Upper lobe of left lung (tissue), 4 donors: ENCODE measurements at regions not wholly inside any gene's neighbourhood (a gene's known extent, or its start where the extent isn't known, plus 50 kb on each side); places are given as distances from the start of the nearest gene placed in this dataset.

ENCODE experiments used
- CTCF ChIP-seq, 6 experiments: fragments of 450-650 bp in 4 of 6; fragments of 200-600 bp in 2 of 6; sonication (generic) in 2 of 6; IDR thresholded peaks; one replicate each; pipeline ENCODE4 v1.5.1; 2016 to 2019; ENCODE audit warnings: antibody characterized with exemption in 6 of 6
- EP300 ChIP-seq, 4 donors: sonication (generic); formaldehyde crosslinking; IDR thresholded peaks; one replicate each; pipeline ENCODE4 v1.5.1; 2017; ENCODE audit warnings: antibody characterized with exemption in 4 of 4, control low read depth in 2 of 4
- POLR2A ChIP-seq, 4 donors: fragments of 450-650 bp; IDR thresholded peaks; one replicate each; pipeline ENCODE4 v1.5.1; 2016 to 2017; ENCODE audit warnings: antibody characterized with exemption in 4 of 4, mild to moderate bottlenecking in 2 of 4
- POLR2AphosphoS5 ChIP-seq, 2 donors: sonication (generic); formaldehyde crosslinking; IDR thresholded peaks; one replicate each; pipeline ENCODE4 v1.5.1; 2017; ENCODE audit warnings: antibody characterized with exemption in 2 of 2

DNA sequence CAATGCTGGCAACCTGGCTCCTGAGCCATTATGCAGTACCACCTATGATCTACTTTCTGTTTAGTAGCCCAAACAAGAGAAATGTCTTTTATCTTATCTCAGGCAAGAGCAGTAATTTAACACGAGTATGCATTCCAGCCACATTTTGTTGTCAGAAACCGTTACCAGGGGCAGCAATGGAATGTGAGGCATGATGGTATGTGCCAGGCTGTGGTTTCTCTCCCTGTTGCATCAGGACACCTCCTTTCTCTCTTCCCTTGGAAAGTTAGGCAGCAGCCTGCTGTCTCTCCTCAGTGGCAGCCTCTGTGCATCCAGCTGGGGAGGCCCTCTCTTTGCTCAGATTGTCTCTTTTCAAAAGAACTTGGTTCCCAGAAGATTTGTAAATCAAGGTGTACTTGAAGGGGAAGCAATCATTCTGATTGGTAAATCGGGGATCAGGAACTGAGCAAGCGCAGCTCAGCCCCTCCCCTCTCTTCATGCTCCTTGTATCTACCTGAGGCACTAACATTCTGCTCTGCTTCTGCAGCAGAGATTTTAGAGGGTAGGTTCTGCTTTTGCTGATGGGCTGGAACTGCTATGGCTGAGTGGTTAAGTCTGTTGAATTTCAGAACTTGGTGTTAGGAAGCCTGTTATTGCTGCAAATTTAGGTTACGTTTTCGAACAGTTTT, 229.2 kb downstream of the ADAMTS15 start:
- TF ChIP-seq POLR2A (IDR thresholded peaks at IDR 0.05) (no peak), CTCF (IDR thresholded peaks at IDR 0.05) (no peak), POLR2AphosphoS5 (IDR thresholded peaks at IDR 0.05) (no peak), EP300 (IDR thresholded peaks at IDR 0.05) (no peak)
